NCI-H2227 treated with DMSO at 0.1 percent for 48 hours (cell line): ENCODE measurements at regions not wholly inside any gene's neighbourhood (a gene's known extent, or its start where the extent isn't known, plus 50 kb on each side); places are given as distances from the start of the nearest gene placed in this dataset.
"Not testable (repeated sequence)": the region's sequence is repeated elsewhere in the genome, so short reads cannot be mapped to it uniquely, and the experiment has no call there.

Source experiments
- DNase-seq: peaks from one replicate; lab custom pipeline; 2025; lab: John Stamatoyannopoulos, UW

GRCh38 chr6:11427091-11427722 lies 110.3 kb upstream of the TMEM170B start:
- no peak for DNase-seq

DNA sequence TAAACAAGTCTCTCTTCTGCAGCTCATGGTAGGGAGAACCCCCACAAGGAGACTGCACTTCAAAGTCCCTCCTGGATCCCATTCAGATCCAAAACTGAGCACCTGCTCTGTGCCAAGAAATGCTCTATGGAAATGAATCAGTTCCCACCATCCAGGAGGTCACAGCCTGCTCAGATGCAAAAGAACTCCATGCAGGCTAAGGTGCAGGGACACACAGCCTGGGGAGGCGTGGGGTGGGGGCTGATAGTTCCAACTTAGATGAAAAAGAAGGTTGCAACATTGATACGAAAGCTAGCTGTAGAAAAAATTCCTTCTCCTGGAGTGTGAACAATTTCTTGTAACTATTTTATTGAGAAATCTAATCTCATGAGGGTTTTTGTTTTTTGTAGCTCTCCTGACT lies 111.0 kb upstream of the TMEM170B start:
- DNase-seq = no peak

DNA sequence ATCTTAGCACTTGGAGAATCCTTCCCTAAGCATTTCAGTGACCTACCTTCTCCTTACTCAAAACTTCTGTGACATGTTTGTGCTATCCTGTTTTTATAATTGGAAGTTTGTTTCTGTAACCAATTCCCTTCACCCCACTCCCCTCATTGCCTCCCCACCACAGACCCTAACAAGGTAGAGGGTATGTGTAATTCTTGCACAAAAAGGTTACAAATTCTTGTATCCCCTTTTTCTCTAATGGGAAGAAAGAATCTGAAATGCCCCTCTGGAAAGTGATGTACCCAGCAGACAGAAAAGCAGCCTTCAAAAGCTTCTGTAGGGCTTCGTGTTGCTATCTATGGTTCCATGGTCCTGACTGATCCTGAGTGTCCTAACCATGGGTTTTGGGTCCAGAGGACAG lies 111.7 kb upstream of the TMEM170B start:
- DNase-seq = no peak

DNA sequence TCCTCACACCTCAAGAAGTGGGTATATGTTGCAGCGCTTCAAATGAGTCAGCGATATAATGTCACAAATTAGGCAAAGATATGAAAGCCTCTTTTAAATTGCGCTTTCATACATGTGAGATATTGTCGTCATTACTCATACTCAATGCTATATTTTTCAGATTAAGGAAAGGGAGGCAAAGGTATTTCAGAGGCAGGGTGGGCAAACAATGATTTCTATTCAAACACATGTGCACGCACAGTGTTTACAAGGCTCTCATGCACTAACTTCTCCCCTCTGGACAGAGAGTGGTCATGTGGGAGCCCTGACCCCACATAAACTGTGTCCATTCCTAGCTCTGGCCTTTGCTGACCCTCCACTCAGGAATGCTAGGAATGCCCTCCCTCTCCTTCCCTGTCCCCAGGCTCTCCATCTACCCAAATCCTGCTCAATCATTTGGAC lies 112.1 kb upstream of the TMEM170B start:
- DNase-seq = no peak

- no peak for DNase-seq
These were observed 113.0 kb upstream of the TMEM170B start for GRCh38 chr6:11424395-11425034.

GRCh38 chr6:11423667-11424066 lies 113.9 kb upstream of the TMEM170B start:
- no peak for DNase-seq

GRCh38 chr6:11423072-11423471 lies 114.5 kb upstream of the TMEM170B start:
- DNase-seq = no peak

- DNase-seq = no peak
These were observed 117.6 kb upstream of the TMEM170B start for GRCh38 chr6:11419763-11420453.

GRCh38 chr6:11418290-11418905 lies 119.2 kb upstream of the TMEM170B start:
- no peak for DNase-seq

GRCh38 chr6:11416936-11417576 lies 120.5 kb upstream of the TMEM170B start:
- no peak for DNase-seq

DNA sequence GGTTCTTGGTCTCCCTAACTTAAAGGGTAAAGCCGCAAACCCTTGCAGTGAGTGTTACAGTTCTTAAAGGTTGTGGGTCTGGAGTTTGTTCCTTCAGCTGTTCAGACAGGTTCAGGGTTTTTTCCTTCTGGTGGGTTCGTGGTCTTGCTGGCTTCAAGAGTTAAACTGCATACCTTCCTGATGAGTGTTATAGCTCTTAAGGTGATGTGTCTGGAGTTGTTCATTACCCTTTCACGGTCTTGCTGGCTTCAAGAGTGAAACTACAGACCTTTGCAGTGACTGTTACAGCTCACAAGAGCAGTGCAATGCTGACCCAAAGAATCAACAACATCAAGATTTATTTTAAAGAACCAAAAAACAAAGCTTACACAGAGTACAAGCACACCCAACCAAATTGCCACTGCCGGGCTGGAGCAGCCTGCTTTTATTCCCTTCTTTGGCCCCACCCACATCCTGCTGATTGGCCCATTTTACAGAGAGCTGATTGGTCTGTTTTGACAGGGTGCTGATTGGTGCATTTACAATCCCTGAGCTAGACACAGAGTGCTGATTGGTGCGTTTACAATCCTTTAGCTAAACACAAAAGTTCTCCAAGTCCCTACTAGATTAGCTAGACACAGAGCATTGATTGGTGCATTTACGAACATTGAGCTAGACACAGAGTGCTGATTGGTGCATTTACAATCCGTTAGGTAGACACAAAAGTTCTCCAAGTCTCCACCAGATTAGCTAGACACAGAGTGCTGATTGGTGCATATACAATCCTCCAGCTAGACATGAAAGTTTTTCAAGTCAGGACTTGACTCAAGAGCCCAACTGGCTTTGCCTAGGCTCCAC lies 121.2 kb upstream of the TMEM170B start:
- not testable (repeated sequence) for DNase-seq

DNA sequence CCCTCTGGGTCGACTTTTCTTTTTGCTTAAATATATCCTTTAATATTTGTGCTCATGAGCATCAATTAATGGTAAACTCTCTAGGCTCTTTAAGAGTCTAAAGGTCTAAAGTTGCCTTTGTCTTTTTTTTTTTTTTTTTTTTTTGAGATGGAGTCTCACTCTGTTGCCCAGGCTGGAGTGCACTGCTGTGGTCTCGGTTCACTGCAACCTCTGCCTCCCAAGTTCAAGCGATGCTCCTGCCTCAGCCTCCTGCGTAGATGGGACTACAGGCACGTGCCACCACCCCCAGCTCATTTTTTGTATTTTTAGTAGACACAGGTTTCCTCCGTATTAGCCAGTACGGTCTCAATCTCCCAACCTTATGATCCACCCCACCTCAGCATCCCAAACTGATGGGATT lies 122.0 kb upstream of the TMEM170B start:
- DNase-seq = no peak

GRCh38 chr6:11414176-11414963 lies 123.2 kb upstream of the TMEM170B start:
- no peak for DNase-seq

DNA sequence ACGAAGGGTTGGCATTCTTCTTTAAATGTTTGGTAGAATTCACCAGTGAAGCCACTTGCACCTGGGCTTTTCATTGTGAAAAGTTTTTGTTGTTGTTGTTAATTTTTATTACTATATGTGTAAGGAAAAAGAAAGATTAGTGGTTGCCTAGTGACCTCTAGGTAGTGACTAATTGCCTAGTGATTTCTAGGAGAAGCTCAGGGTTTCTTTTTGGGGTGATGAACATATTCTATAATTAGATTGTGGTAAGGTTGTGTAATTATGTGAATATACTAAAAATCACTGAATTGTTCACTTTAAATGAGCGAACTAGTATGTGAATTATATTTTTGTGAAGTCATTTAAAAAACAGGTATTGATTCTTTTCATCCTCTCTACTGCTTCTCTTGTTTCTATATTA lies 123.8 kb upstream of the TMEM170B start:
- DNase-seq = no peak

DNA sequence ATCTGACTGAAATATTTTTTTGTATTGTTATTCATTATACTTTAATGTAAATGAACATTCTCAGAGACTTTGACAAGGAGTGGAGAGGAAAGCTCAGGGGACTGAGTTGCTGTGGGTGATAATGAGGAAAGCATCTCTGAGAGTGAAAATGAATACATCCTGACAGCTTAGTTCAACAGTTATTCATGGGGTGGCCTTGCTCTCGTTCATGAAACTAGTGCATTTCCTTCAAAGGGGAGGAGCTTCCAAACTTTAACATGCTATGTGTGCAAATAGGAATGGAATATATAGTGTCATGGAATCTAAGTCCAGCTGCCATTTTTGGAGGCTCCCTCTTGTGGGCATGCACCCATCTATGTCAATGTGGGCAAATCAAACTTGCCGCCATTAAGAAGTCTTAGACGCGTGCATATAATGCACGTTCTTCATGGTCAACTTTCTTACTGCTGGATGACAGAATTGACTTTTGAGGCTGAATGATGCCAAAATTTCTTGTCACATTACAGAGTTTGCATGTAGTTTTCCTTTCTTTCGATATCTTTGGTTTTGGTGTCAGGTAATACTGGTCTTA lies 124.3 kb upstream of the TMEM170B start:
- DNase-seq = no peak

DNA sequence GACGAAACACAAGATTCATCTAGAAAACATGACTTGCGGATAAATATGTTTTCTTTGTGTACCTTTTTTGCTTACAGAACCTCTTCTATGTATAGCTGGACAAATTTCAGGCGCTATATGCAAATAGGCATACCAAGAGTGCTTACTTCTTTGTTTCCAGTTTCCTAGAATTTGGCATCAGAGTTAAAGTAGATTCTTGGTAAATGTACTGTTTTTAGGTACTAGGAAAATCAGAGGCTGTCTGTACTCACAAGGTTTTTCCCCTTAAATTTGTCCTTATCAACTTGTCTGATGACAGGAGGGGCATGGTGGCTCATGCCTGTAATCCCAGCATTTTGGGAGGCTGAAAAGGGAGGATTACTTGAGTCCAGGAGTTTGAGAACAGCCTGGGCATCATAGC lies 124.9 kb upstream of the TMEM170B start:
- DNase-seq = no peak

GRCh38 chr6:11412011-11412424 lies 125.5 kb upstream of the TMEM170B start:
- no peak for DNase-seq

GRCh38 chr6:11411593-11411992 lies 126.0 kb upstream of the TMEM170B start:
- no peak for DNase-seq

GRCh38 chr6:11410539-11411307 lies 126.8 kb upstream of the TMEM170B start:
- DNase-seq = no peak

- DNase-seq = no peak
These were observed 128.2 kb upstream of the TMEM170B start for GRCh38 chr6:11409371-11409770.
